GM18951 (cell line): ENCODE measurements at regions not wholly inside any gene's neighbourhood (a gene's known extent, or its start where the extent isn't known, plus 50 kb on each side); places are given as distances from the start of the nearest gene placed in this dataset.

Experiments
- POLR2A ChIP-seq: IDR thresholded peaks from 4 replicates; pipeline ENCODE4 v1.6.1; 2011; ENCODE audit warnings: mild to moderate bottlenecking; ENCODE audit not compliant: insufficient read length, insufficient read depth; ENCODE audit errors: extremely low read depth
- in situ Hi-C: fragments of 300-500 bp; cut with MboI; formaldehyde crosslinking; loops from one replicate; pipeline ENCODE4 v1.12.0; 2022; ENCODE audit warnings: low sequenced_read_pairs, mixed read lengths, inconsistent platforms; ENCODE audit not compliant: unreplicated experiment

DNA sequence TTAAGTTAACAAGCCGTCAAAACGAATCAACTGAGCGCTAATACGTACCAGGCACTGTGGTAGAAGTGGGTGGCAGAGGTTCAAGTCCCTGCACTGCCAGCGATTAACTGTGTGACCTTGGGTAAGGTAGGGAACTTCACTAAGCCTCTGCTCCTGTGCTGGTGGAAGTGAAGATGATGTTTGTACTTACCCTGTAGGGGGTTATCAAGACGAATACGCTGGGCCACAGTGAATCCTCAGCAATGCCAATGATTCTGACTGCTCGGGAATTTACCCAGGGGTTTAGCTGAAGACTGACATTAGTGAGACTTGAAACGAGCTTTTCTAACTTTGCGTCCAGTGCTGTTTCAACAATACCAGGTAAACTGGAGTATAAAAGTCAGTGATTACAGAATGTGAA, 305.3 kb downstream of the FGF9 start:
- no peak for TF ChIP-seq POLR2A
- in situ Hi-C loops = no loop called here

DNA sequence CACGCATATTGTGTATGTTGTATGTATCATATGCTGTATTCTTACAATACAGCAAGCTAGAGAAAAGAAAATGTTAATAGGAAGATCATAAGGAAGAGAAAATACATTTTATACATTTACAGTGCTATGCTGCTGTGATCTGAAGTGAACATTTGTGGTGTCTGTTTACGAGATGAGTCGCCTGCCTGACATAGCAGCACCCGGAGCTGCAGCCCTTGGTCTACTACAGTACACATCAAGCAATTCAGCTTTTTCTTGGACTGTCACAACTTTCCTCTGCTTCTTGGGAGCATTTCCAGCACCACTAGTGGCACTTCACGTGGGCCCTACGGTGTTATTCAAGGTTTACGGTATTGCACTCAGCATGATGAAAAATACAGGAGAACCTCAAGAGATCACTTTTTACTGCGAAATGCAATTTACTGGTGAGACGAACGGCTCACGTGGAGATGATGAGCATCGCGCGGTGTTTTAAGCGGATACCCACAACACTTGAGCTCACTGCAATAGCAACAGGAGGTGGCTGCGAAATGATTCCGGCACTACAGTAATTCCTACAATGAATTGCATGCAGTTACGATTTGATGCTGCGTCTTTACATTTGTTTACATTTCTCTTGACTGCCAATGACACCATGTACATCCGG, 308.4 kb downstream of the FGF9 start:
- TF ChIP-seq POLR2A = no peak
- in situ Hi-C loops = no loop called here

DNA sequence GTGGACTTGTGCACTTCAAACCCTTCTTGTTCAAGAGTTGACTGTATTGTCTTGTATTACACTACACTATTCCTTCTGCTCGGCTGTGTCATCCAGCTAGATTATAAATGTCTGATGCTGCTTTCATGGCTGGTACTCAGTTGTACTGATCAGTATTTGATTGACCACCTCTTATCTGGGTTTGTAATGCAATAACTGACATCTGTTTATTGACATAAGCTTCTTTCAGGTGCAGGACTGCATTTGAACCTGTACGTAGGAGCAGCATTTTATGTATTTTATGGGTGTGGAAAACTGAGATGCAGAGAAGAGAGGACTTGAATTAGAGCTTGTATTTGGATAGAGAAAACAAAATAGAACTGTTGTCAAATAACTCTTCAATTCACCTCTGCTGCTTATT, 309.2 kb downstream of the FGF9 start:
- in situ Hi-C loops = no loop called here

DNA sequence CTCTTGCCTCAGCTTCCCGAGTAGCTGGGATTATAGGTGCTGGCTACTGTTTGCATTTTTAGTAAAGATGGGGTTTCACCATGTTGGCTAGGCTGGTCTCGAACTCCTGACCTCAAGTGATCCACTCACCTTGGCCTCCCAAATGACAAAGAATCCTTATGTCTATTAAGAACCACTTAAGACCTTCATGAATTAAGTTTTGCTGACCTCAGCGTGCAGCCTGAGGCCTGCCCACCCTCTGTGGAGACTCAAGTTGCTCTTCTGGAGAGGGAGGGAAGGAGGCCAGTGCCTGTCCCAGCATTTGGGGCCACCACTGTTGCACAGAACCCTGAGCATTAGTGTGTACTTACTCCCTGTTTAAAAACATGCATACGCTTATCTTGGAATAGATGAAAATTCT, 313.3 kb downstream of the FGF9 start:
- no peak for TF ChIP-seq POLR2A
- in situ Hi-C loops = no loop called here

More for the DNA sequence above, 309.2 kb downstream of the FGF9 start:
- no peak for TF ChIP-seq POLR2A

DNA sequence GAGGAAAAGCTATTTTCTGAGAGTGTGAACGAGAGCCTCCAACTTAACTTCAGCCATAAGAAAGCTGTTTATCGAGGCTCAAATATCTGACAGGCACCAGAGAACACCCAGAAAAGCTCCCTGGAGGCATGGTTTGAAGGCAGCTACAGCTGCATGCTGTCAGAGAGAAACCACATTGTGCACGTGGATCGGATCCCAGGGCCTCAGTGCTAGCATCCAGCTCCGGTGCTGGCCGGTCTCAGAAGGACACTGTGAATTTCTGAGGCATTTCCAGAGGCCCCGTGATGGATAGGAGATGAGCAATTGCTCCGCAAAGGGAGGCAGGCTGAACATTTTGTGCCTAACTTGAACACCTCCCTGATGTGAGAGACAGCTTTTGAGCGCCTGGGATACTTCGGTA, 315.7 kb downstream of the FGF9 start:
- in situ Hi-C loops = no loop called here
- no peak for TF ChIP-seq POLR2A

DNA sequence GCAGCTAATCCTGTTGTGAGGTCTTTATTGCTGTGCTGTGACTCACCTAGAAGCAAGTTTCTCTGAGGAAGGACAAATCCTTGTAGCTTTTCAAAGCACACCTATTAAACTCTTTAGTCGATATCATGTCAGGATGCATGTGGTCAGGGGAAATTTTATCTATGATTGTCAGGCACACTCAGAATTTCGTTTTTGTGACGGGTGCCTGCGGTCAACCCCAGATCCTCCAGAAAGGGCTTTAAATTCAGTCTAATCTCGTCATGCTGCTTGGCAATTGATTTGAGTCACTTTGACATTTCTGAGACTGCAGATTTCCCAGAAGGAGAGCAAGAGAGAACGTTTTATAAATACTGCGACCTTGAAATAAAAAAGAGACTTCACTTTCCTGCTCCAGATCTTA, 316.9 kb downstream of the FGF9 start:
- in situ Hi-C loops = no loop called here
- TF ChIP-seq POLR2A = no peak

DNA sequence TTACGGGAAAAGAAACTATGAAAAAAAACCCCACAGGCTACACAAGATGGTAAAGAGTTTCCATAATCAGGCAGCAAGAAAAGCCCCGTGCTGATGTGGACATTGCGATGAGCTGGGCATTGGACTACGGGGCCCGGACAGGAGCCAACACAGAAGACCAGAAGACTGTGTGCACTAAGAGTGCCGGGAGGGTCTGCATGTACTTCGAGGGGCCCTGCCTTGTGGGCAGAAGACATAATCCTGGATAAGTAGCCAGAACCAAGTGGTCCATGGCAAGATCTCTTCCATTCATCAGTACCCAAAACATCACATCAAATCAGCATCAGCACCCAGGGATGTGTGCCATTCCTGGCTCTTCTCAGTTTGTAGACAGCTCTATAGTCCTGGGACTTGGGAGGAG, 317.8 kb downstream of the FGF9 start:
- in situ Hi-C loops = no loop called here
- no peak for TF ChIP-seq POLR2A

DNA sequence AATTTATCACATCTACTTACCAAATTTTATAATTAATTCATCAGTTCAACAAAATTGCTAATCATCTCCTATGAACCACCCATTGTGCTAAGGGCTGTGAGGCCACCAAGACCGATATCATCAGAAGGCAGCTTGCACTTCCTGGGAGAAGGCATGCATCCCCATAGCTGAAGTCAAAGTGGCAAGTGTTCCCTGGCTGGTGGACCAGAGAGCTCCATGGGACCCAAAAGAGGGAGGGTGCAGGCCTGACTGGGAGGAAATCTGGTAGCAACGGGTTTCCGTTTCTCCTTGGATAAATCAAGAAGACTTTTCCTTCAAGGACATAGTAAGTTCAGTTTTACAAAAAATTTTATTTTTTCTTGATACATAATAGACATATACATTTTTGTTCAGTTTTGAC, 325.2 kb downstream of the FGF9 start:
- in situ Hi-C loops = no loop called here
- TF ChIP-seq POLR2A = no peak

DNA sequence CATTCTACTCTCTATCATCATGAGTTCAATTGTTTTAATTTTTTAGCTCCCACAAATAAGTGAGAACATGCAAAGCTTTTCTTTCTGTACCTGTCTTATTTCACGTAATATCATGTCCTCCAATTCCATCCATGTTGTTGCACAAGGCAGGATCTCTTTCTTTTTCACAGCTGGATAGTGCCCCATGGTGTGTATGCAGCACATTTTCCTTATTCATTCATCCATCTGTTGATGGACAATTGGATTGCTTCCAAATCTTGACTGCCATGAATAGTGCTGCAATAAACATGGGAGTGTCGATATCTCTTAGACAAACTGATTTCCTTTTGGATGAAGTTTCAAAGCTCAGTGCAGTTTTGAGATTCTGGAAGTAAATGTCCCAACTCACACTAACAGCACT, 326.9 kb downstream of the FGF9 start:
- in situ Hi-C loops = no loop called here
- no peak for TF ChIP-seq POLR2A

DNA sequence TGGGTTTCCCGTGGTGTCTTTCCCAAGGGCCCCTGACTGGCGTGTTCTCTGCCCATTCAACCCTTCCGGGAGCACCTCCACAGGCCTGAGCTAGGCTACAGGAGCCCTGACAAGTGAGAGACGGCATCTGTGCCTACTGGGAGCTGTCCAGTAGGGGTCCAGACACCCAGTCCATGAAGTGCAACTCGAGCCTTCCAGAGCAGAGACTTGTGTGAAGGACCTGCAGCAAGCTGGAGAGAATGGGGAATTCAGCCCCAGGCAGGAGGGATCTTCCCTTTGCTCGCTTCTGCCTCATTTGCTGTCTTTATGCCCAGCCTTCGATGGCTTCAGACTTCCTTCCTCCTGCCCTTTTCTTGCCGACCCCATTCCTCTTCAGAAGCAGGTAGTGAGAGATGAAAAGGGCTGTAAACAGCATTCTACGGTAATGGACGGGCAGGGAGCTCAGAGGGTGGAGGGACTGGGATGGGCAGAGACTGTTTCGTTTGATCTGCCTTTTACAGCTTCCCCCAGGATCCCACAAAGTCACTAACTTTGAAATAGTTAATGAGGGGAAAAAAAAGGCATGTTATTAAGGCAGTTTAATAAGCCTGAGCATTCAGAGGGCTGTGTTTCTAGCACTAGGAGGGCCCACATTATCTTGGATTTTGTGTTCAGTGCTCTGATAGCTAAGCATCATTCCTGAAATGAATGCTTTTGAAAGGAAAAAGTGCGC, 327.6 kb downstream of the FGF9 start:
- TF ChIP-seq POLR2A = no peak
- in situ Hi-C loops = no loop called here

DNA sequence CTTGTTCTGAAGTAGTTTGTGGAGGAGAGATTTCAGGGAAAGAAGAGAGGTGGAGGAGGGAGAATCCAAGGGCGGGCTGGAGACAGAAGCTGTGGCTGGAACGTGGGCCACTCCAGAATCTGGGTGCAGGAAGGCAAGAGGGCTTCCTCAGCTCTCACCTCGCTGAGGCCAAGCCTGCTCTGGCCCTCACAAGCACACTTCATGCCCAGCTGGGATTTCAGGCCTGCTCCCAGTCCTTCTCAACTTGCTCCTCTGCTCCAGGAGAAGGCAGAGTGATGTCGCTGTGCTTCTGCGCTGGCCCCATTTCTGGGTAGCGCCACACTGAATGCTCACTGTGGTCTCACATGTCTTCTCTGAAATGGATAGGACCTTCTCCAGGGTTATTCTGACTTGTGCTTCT, 328.8 kb downstream of the FGF9 start:
- no peak for TF ChIP-seq POLR2A
- in situ Hi-C loops = no loop called here

DNA sequence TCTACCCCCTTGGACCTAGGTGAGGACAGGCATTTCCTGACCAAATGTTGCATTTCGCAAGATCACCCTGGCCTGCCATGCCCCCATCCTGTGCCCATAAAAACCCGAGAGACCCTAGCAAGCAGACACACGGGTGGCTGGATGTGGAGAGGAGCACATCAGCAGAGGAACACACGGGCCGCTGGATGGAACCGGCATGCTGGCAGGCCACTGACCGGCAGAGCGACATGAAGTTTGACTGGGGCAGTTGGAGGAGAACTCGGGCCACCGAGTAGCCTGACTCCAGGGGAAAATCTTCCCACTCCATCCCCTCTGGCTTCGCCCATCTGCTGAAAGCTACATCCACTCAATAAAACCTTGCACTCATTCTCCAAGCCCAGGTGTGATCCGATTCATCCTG, 329.3 kb downstream of the FGF9 start:
- in situ Hi-C loops = no loop called here

DNA sequence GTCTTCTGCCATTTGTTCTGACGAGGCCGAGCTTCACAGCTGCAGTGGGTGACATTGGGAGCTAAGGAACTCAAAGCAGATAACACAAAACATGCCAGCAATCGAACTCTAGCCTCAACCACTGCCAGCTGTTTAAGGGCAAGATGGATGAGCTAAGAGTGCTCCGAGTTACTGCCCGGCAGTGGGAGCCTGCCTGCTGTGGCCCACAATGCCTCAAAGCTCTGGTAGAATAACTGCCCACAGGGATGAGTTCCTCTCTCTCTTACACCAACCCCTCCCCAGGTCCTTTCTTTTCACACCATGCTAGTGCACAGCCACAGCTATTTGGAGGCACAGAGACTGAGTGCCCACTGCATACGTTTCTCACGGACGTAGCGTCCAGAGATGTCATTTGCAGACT, 330.5 kb downstream of the FGF9 start:
- in situ Hi-C loops = no loop called here
- no peak for TF ChIP-seq POLR2A

More for the DNA sequence above, 329.3 kb downstream of the FGF9 start:
- TF ChIP-seq POLR2A = no peak

DNA sequence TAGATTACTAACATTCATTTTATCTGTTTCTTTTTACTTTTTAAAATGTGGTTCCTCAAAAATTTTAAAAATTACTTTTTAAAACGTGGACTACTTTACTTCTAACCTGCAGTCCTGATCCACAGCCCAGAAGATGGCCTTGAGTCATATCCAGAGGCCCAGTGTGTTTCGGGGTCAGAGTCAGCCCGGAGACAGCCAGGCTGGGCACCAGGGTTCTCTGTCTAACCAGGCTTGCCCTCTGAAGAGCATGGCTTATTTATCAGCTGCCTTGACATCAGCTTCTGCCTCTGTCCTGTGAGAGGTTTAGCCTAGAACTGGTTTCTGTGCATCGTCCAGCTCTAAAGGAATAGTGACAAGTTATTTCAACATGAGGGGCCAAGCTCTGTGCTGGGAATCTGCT, 332.0 kb downstream of the FGF9 start:
- no peak for TF ChIP-seq POLR2A
- in situ Hi-C loops = no loop called here
